ENCODE measurements at regions not wholly inside any gene's neighbourhood (a gene's known extent, or its start where the extent isn't known, plus 50 kb on each side); places are given as distances from the start of the nearest gene placed in this dataset.

GRCh38 chr11:91625495-91625894, 599.1 kb upstream of the FAT3 start:
- Histone ChIP-seq H3K27ac (ENCODE audit: low read length) (no peak overlapping the region), H3K27me3 (ENCODE audit: control insufficient read depth in 1 of 2, insufficient read depth in 2 of 2, low read length in 2 of 2) (no peaks in the 10 kb centered on the region), H3K9me3 (ENCODE audit: control insufficient read depth in 2 of 2, low read length in 2 of 2) (no peaks in the 10 kb centered on the region), H3K4me1 (ENCODE audit: control insufficient read depth, insufficient read depth, low read length) (no peaks in the 10 kb centered on the region), H3K9ac (ENCODE audit: low read length in 2 of 2) (no peak overlapping the region), H3K36me3 (ENCODE audit: control insufficient read depth in 2 of 2, insufficient read depth in 2 of 2, low read length in 2 of 2) (no peaks in the 10 kb centered on the region), H3K4me3 (ENCODE audit: low read length in 2 of 2) (no peak overlapping the region)

GRCh38 chr11:91624021-91624420, 600.6 kb upstream of the FAT3 start:
- no peaks in the 10 kb centered on the region for H3K36me3 ChIP-seq (ENCODE audit: control insufficient read depth in 2 of 2, insufficient read depth in 2 of 2, low read length in 2 of 2)
- H3K9me3 ChIP-seq (ENCODE audit: control insufficient read depth in 2 of 2, low read length in 2 of 2) = no peaks in the 10 kb centered on the region
- H3K27me3 ChIP-seq (ENCODE audit: control insufficient read depth in 1 of 2, insufficient read depth in 2 of 2, low read length in 2 of 2) = no peaks in the 10 kb centered on the region
- H3K9ac ChIP-seq (ENCODE audit: low read length in 2 of 2) = no peak overlapping the region
- no peaks in the 10 kb centered on the region for H3K4me1 ChIP-seq (ENCODE audit: control insufficient read depth, insufficient read depth, low read length)
- H3K27ac ChIP-seq (ENCODE audit: low read length) = no peak overlapping the region
- H3K4me3 ChIP-seq (ENCODE audit: low read length in 2 of 2) = no peak overlapping the region

GRCh38 chr11:91608677-91609076, 615.9 kb upstream of the FAT3 start:
- Histone ChIP-seq H3K9ac (ENCODE audit: low read length in 2 of 2) (no peak overlapping the region), H3K4me3 (ENCODE audit: low read length in 2 of 2) (no peak overlapping the region), H3K27ac (ENCODE audit: low read length) (no peak overlapping the region), H3K9me3 (ENCODE audit: control insufficient read depth in 2 of 2, low read length in 2 of 2) (no peaks in the 10 kb centered on the region), H3K36me3 (ENCODE audit: control insufficient read depth in 2 of 2, insufficient read depth in 2 of 2, low read length in 2 of 2) (no peaks in the 10 kb centered on the region), H3K4me1 (ENCODE audit: control insufficient read depth, insufficient read depth, low read length) (no peaks in the 10 kb centered on the region), H3K27me3 (ENCODE audit: control insufficient read depth in 1 of 2, insufficient read depth in 2 of 2, low read length in 2 of 2) (no peaks in the 10 kb centered on the region)

- Histone ChIP-seq H3K9ac (ENCODE audit: low read length in 2 of 2) (no peak overlapping the region), H3K27ac (ENCODE audit: low read length) (no peak overlapping the region), H3K27me3 (ENCODE audit: control insufficient read depth in 1 of 2, insufficient read depth in 2 of 2, low read length in 2 of 2) (no peaks in the 10 kb centered on the region), H3K36me3 (ENCODE audit: control insufficient read depth in 2 of 2, insufficient read depth in 2 of 2, low read length in 2 of 2) (no peaks in the 10 kb centered on the region), H3K4me3 (ENCODE audit: low read length in 2 of 2) (no peak overlapping the region), H3K9me3 (ENCODE audit: control insufficient read depth in 2 of 2, low read length in 2 of 2) (peaks cover 3 to 9% of the 10 kb centered on the region in 2 donors), H3K4me1 (ENCODE audit: control insufficient read depth, insufficient read depth, low read length) (no peaks in the 10 kb centered on the region)
These were observed 628.5 kb upstream of the FAT3 start for GRCh38 chr11:91596111-91596510.

- no peak overlapping the region for H3K27ac ChIP-seq (ENCODE audit: low read length)
- H3K27me3 ChIP-seq (ENCODE audit: control insufficient read depth in 1 of 2, insufficient read depth in 2 of 2, low read length in 2 of 2) = no peaks in the 10 kb centered on the region
- H3K9ac ChIP-seq (ENCODE audit: low read length in 2 of 2) = no peak overlapping the region
- H3K9me3 ChIP-seq (ENCODE audit: control insufficient read depth in 2 of 2, low read length in 2 of 2) = peaks cover 3 to 9% of the 10 kb centered on the region in 2 donors
- H3K4me1 ChIP-seq (ENCODE audit: control insufficient read depth, insufficient read depth, low read length) = no peaks in the 10 kb centered on the region
- no peak overlapping the region for H3K4me3 ChIP-seq (ENCODE audit: low read length in 2 of 2)
- no peaks in the 10 kb centered on the region for H3K36me3 ChIP-seq (ENCODE audit: control insufficient read depth in 2 of 2, insufficient read depth in 2 of 2, low read length in 2 of 2)
These were observed 633.6 kb upstream of the FAT3 start for GRCh38 chr11:91591021-91591420.

- no peaks in the 10 kb centered on the region for H3K4me1 ChIP-seq (ENCODE audit: control insufficient read depth, insufficient read depth, low read length)
- H3K4me3 ChIP-seq (ENCODE audit: low read length in 2 of 2) = no peak overlapping the region
- H3K9ac ChIP-seq (ENCODE audit: low read length in 2 of 2) = no peak overlapping the region
- H3K27me3 ChIP-seq (ENCODE audit: control insufficient read depth in 1 of 2, insufficient read depth in 2 of 2, low read length in 2 of 2) = no peaks in the 10 kb centered on the region
- H3K9me3 ChIP-seq (ENCODE audit: control insufficient read depth in 2 of 2, low read length in 2 of 2) = peaks cover 0 to 2% of the 10 kb centered on the region in 2 donors
- H3K36me3 ChIP-seq (ENCODE audit: control insufficient read depth in 2 of 2, insufficient read depth in 2 of 2, low read length in 2 of 2) = no peaks in the 10 kb centered on the region
- H3K27ac ChIP-seq (ENCODE audit: low read length) = no peak overlapping the region
These were observed 637.5 kb upstream of the FAT3 start for GRCh38 chr11:91587131-91587530.

GRCh38 chr11:91585035-91585801, 639.4 kb upstream of the FAT3 start:
- no peaks in the 10 kb centered on the region for H3K36me3 ChIP-seq (ENCODE audit: control insufficient read depth in 2 of 2, insufficient read depth in 2 of 2, low read length in 2 of 2)
- no peak overlapping the region for H3K4me3 ChIP-seq (ENCODE audit: low read length in 2 of 2)
- no peak overlapping the region for H3K9ac ChIP-seq (ENCODE audit: low read length in 2 of 2)
- H3K27me3 ChIP-seq (ENCODE audit: control insufficient read depth in 1 of 2, insufficient read depth in 2 of 2, low read length in 2 of 2) = no peaks in the 10 kb centered on the region
- H3K27ac ChIP-seq (ENCODE audit: low read length) = no peak overlapping the region
- no peaks in the 10 kb centered on the region for H3K9me3 ChIP-seq (ENCODE audit: control insufficient read depth in 2 of 2, low read length in 2 of 2)
- no peaks in the 10 kb centered on the region for H3K4me1 ChIP-seq (ENCODE audit: control insufficient read depth, insufficient read depth, low read length)

- H3K36me3 ChIP-seq (ENCODE audit: control insufficient read depth in 2 of 2, insufficient read depth in 2 of 2, low read length in 2 of 2) = no peaks in the 10 kb centered on the region
- H3K27ac ChIP-seq (ENCODE audit: low read length) = no peak overlapping the region
- no peaks in the 10 kb centered on the region for H3K9me3 ChIP-seq (ENCODE audit: control insufficient read depth in 2 of 2, low read length in 2 of 2)
- no peak overlapping the region for H3K9ac ChIP-seq (ENCODE audit: low read length in 2 of 2)
- H3K4me1 ChIP-seq (ENCODE audit: control insufficient read depth, insufficient read depth, low read length) = no peaks in the 10 kb centered on the region
- H3K4me3 ChIP-seq (ENCODE audit: low read length in 2 of 2) = no peak overlapping the region
- H3K27me3 ChIP-seq (ENCODE audit: control insufficient read depth in 1 of 2, insufficient read depth in 2 of 2, low read length in 2 of 2) = no peaks in the 10 kb centered on the region
These were observed 661.4 kb upstream of the FAT3 start for GRCh38 chr11:91563176-91563575.

- Histone ChIP-seq H3K27ac (ENCODE audit: low read length) (no peak overlapping the region), H3K9ac (ENCODE audit: low read length in 2 of 2) (no peak overlapping the region), H3K9me3 (ENCODE audit: control insufficient read depth in 2 of 2, low read length in 2 of 2) (no peaks in the 10 kb centered on the region), H3K36me3 (ENCODE audit: control insufficient read depth in 2 of 2, insufficient read depth in 2 of 2, low read length in 2 of 2) (no peaks in the 10 kb centered on the region), H3K27me3 (ENCODE audit: control insufficient read depth in 1 of 2, insufficient read depth in 2 of 2, low read length in 2 of 2) (no peaks in the 10 kb centered on the region), H3K4me1 (ENCODE audit: control insufficient read depth, insufficient read depth, low read length) (no peaks in the 10 kb centered on the region), H3K4me3 (ENCODE audit: low read length in 2 of 2) (no peak overlapping the region)
These were observed 664.2 kb upstream of the FAT3 start for GRCh38 chr11:91560434-91560833.

GRCh38 chr11:91538065-91538464, 686.6 kb upstream of the FAT3 start:
- Histone ChIP-seq H3K27ac (ENCODE audit: low read length) (no peak overlapping the region), H3K36me3 (ENCODE audit: control insufficient read depth in 2 of 2, insufficient read depth in 2 of 2, low read length in 2 of 2) (no peaks in the 10 kb centered on the region), H3K4me1 (ENCODE audit: control insufficient read depth, insufficient read depth, low read length) (no peaks in the 10 kb centered on the region), H3K4me3 (ENCODE audit: low read length in 2 of 2) (no peak overlapping the region), H3K27me3 (ENCODE audit: control insufficient read depth in 1 of 2, insufficient read depth in 2 of 2, low read length in 2 of 2) (no peaks in the 10 kb centered on the region), H3K9me3 (ENCODE audit: control insufficient read depth in 2 of 2, low read length in 2 of 2) (peaks cover 3 to 4% of the 10 kb centered on the region in 2 donors), H3K9ac (ENCODE audit: low read length in 2 of 2) (no peak overlapping the region)

- no peak overlapping the region for H3K27ac ChIP-seq (ENCODE audit: low read length)
- no peaks in the 10 kb centered on the region for H3K36me3 ChIP-seq (ENCODE audit: control insufficient read depth in 2 of 2, insufficient read depth in 2 of 2, low read length in 2 of 2)
- no peaks in the 10 kb centered on the region for H3K4me1 ChIP-seq (ENCODE audit: control insufficient read depth, insufficient read depth, low read length)
- H3K9ac ChIP-seq (ENCODE audit: low read length in 2 of 2) = no peak overlapping the region
- no peak overlapping the region for H3K4me3 ChIP-seq (ENCODE audit: low read length in 2 of 2)
- H3K27me3 ChIP-seq (ENCODE audit: control insufficient read depth in 1 of 2, insufficient read depth in 2 of 2, low read length in 2 of 2) = no peaks in the 10 kb centered on the region
- H3K9me3 ChIP-seq (ENCODE audit: control insufficient read depth in 2 of 2, low read length in 2 of 2) = peaks cover 3 to 4% of the 10 kb centered on the region in 2 donors
These were observed 688.3 kb upstream of the FAT3 start for GRCh38 chr11:91536366-91536765.

Measured in stomach smooth muscle (tissue), 2 donors.